ENCODE measurements at regions not wholly inside any gene's neighbourhood (a gene's known extent, or its start where the extent isn't known, plus 50 kb on each side); places are given as distances from the start of the nearest gene placed in this dataset.

DNA sequence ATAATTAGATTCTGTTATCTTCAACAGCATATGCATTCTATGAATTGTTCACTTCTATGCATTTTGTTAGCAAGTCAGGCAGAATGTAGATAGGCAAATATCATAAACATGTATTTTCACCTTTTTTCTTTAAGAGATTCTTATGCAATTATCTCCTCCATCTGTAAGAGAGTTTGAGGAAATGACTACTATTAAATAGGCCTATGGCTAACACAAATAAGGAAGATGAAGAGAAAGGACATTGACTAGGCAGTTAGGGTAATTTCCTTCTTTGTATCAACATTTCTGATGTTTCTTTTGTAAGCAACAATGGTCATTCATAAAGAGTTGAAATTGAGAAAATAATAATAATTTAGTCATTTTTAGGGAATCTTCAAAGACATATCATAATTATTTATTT is 145.2 kb upstream of the CDH12 start:
- no peak for DNase-seq (ENCODE audit: low read depth)

DNA sequence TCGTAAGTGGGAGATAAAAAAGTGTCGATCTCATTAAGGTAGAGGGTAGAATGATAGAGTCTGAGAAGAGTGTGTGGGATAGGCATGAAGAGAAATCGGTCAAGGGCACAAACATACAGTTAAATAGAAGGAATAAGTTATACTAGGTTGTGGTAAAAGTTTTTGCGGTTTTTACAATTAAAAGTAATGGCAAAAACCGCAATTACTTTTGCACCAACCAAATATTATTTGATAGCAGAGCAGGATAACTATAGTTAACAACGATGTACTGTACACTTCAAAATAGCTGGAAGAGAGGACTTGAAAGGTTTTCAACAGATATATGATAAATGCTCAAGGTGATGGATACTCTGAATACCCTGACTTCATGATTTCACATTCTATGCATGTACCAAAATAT is 135.8 kb upstream of the CDH12 start:
- no peak for DNase-seq (ENCODE audit: low read depth)

DNA sequence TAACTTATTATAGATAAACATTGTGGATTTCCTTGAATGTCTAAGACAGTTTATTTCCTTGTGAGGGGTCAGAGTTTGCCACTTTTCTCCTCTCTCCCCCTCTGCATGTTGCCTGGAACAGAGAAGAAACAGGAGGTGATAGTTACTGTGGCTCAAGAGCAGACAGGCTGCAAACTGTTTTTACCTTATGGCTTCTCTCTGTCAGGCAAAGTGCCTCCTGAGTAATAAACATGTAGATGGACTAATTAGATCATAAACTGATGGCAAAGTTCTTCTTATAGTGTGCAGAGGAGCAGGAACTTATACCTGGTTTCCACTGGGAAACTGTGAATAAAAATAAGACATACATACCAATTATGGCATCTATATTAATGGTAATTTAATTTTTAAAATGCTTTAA is 133.1 kb upstream of the CDH12 start:
- no peak for DNase-seq (ENCODE audit: low read depth)

DNA sequence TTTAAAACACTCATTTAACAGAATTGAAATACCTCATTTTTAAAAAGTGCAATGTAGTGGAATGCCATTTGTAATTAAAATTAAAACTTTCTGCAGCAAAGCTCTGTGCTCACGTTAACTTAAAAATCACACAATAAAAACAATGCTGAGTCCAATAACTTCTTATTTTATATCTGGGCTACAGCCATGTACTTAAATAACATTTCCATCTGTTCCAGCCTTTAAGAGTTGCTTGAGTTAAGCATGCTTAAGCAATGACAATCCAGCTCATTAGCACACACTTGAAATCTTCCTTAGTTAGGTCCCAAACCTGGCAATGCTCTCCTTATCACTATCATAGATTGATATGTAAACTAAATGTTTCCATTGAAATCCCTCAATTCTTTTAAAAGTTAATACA is 132.3 kb upstream of the CDH12 start:
- no peak for DNase-seq (ENCODE audit: low read depth)

DNA sequence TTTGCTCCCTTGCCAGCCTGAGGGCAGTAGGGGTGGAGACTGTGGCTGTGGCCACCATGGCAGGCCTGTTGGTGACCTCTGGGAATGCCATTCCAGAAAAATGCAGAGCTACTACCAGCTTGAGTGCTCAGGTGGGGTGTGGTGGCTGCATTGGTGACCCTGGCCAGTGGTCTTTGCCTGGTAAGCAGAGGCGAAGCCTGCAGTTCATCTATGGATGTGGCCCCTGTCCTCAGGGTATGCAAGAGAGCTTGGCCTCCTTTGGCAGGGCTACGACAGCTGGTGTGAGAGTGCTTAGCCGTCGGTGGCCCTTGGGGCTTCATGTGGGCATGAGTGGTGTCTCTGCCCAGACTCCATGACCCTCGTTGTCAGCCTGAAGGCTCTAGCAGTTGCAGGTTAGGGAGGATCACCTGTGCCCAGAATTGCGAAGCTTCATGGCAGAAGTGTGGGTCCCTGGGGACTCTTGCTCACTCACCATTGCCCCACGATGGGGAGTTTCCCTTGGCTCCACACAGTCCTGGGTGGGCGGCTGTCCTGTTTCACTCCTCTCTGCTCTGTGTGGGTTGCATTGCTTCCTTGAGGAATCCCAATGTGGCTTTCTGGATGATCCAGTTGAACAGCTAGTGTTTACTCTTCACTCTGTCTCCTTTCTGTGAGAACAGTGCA is 117.9 kb upstream of the CDH12 start:
- DNase-seq (ENCODE audit: low read depth), result no peak

DNA sequence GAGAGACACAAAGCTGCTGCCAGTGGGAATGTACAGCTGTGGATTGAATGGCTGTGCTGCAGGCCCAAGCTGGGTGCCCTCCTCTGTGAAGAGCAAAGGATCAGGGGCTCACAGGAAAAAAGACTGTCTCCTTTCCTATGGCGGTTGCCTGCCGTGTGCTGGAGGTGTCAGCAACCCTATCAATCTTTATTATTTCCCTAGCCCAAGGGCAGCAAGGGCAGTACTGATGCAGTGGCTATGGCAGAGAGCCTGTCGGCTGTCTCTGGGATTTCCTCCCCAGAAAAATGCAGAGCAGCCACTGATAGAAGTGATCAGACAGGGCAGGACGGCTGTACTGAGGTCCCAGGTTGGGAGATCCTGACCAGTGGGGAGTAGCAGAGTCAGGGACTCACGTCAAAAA is 117.3 kb upstream of the CDH12 start:
- no peak for DNase-seq (ENCODE audit: low read depth)

DNA sequence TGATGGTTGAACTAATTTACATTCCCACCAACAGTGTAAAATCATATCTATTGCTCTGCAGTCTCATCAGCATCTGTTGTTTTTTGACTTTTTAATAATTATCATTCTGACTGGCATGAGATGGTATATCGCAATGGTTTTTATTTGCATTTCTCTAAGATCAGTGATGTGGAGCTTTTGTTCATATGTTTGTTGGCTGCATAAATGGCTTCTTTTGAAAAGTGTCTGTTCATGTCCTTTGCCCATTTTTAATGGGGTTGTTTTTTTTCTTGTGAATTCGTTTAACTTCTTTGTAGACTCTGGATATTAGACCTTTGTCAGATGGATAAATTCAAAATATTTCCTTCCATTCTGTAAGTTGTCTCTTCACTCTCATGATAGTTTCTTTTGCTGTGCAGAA is 115.2 kb upstream of the CDH12 start:
- no peak for DNase-seq (ENCODE audit: low read depth)

DNA sequence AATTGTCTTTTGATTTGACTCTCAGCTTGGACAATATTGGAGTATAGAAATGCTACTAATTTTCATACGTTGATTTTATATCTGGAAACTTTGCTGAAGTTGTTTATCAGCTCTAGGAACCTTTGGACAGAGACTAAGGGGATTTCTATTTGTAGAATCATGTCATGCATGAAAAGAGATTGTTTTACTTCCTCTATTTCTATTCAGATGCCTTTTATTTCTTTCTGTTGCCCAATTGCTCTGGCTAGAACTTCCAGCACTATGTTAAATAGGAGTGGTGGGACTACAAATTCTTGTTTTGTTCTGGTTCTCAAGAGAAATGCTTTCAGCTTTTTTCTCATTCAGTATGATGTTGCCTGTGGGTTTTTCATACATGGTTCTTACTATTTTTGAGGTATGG is 112.8 kb upstream of the CDH12 start:
- no peak for DNase-seq (ENCODE audit: low read depth)

DNA sequence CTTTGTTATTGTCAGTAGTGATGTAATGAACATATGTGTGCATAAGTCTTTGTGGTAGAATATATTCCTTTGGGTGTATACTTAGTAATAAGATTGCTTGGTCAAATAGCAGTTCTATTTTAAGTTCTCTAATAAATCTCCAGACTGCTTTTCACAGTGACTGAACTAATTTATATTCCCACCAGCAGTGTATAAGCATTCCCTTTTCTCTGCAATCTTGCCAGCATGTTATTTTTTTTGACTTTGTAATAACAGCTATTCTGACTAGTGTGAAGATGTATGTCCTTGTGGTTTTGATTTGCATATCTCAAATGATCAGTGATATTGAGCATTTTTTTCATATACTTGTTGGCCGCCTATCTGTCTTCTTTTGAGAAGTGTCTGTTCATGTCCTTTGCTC is 111.5 kb upstream of the CDH12 start:
- DNase-seq (ENCODE audit: low read depth), result no peak

DNA sequence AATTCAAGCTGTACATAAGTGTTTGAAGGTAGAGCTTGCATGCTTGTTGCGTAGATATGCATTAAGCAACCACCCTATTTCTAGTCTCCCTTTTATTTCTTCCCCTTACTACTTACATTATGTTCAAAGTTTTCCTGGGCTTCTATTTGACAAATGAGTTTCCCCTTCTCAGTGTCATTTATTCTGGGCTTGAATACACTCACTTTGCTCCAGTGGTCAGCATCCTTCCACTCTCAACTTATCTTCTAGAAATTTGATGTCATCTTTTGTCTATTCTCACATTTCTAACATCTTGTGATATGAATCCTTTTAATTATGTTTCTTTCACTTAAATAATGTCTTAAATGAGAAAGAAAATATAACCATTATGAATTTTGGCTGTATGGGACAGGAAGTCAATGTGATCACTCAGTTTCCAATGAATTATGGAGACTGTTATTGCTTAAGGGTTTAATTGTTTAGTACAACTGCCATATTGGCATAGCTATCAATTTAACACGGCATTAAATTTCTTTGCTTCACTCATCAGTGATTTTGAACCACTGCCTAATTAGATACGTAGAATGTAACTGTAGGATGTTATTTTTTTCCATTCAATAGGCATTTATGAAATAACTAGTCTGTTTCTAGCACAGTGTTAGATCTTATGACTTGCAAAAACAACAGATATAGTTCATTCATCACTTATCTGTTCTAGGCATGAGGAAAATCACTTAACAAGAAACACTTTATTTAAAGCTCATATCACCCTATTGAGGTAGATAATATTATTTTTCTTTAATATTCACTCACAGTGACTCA is 105.5 kb upstream of the CDH12 start:
- DNase-seq (ENCODE audit: low read depth), result no peak

DNA sequence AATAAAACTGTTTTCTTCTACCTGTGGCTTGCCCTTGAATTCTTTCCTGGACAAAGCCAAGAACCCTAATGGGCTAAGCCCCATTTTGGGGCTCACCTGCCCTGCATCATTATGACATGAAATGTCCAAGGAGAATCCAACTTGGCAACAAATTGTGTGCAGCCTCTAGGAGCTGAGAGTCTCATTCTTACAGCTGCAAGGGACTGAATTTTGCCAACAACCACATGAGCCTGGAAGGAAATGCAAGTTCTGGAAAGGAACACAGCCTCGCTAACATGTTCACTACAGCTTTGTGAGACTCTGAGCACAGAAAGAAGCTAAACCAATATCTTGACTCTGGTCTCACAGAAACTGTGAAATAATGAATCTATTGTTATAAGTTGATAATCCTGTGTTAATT is 94.8 kb upstream of the CDH12 start:
- DNase-seq (ENCODE audit: low read depth), result no peak

DNA sequence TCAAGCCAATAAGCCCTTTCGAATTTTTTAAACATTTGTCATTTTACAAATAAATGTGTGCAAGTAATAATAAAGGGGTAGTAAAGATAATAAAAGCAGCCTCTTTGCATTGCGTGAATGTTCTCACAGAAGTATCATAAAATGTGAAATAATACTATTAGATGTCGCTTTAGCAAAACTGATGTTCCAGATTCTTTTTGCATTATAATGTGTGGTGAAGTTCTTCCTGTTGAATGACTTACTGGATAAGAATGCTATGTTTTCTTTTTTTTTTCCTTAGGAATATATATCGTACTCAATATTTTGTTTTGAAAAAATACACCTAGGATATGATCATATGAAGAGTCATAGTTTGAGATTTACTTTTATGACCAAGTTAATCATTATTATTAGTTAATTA is 85.2 kb upstream of the CDH12 start:
- DNase-seq (ENCODE audit: low read depth), result no peak

DNA sequence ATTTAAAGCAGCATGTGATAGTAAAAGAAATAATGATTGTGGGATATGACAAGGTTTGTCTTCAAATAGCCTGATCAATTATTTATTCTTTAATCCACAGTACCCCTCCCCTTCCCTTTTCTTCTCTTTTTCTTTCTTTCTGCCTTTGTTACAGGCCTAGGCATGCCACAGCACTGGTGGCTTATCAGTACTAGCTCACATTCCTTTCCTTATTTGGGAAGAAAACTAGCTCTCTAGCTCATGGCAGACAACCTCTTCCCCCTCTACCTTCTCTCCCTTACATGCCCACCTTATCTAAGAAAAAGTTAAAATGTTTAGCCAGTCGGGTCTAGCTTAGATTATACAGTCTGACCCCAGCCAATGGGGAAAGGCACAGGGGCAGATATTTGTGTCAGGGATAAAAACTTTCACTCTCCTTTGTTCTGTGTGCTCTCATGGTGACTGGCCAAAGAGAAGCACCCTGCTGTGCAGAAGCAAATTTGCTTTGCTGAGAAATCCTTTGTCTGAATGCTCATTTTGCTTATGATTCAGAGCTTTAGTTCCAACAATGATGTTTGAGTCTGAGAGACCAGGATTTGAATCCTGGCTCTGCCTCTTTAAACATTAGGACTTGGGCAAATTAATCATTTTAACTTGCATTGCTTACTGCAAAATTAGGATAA is 75.8 kb upstream of the CDH12 start:
- DNase-seq (ENCODE audit: low read depth), result no peak

DNA sequence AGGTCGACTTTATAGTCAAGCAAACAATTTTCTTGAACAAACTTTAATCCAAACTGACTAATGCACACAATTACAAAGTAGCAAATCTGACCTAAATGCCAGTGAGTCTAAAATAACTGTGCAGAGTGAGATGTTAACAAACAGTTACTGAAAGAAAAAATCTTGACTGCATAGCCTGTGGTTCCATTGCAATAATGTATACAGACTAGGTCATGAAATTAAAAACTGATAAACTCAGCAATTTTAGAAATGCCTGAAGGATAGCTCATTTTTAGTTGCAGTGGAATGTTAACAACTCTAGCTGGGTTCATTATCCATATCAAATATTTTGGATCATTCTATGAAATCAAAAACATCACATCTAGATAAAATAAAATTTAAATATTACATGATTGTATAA is 73.4 kb upstream of the CDH12 start:
- no peak for DNase-seq (ENCODE audit: low read depth)

DNA sequence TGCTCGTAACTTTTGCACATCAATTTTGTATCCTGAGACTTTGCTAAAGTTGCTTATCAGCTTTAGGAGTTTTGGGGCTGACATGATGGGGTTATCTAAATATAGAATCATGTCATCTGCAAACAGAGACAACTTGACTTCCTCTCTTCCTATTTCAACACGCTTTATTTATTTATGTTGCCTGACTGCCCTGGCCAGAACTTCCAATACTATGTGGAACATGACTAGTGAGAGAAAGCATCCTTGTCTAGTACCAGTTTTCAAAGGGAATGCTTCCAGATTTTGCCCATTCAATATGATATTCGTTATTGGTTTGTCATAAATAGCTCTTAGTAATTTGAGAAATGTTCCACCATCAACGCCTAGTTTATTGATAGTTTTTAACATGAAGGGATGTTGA is 65.4 kb upstream of the CDH12 start:
- DNase-seq (ENCODE audit: low read depth), result no peak

DNA sequence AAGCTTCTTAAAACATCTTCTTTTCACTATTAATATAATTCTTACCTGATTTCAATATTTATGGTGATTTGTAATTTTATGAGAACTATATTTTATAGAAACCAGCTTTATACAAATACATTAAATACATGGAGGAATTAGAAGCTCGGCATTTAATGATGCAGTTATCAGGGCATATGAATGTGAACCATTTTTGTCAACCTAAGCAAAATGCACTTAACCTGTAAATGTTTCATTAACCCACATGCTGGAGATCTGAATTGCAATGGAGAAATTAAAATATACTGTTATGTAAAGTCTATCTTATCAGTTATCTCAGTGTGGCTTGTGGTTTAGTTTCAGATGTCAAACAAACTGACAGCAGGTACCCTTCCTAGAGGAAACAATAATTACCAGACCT is 63.2 kb upstream of the CDH12 start:
- DNase-seq (ENCODE audit: low read depth), result no peak

DNA sequence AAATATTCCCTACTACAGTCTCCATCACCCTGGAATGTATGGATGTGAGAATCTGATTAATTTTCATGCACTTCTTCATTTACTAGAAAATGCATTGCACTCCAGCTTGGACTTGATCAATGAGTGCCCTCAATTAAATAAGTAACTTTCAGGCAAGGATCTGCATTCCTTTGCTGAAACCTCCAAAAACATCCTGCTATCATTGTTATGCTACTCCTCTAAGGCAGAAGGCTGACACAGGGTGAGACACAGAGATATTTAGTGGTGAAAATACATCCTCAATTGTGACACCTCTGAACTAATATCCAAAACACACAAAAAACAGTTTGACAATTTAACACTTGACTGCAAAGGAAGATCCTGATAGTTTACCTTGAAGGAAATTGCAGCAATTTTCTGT is 57.9 kb upstream of the CDH12 start:
- DNase-seq (ENCODE audit: low read depth), result no peak

DNA sequence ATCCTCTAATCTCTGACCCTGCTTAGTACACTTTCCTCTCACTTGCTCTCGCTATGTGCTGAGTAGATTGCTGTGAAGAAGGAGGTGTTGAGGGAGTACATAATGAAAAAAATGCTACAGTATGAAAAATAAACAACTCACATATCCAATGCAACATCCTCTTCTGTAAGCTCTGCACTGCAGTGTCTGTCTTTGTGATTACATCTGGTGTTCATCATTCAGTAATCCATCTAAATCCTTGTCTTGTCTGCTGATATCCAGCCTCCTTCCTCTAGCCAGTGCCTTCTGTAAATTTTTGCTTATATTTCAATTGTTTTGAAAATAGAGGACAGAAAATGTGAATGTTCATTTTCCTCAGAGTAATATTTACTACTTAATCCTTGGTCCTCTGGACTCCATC is 57.4 kb upstream of the CDH12 start:
- no peak for DNase-seq (ENCODE audit: low read depth)

DNA sequence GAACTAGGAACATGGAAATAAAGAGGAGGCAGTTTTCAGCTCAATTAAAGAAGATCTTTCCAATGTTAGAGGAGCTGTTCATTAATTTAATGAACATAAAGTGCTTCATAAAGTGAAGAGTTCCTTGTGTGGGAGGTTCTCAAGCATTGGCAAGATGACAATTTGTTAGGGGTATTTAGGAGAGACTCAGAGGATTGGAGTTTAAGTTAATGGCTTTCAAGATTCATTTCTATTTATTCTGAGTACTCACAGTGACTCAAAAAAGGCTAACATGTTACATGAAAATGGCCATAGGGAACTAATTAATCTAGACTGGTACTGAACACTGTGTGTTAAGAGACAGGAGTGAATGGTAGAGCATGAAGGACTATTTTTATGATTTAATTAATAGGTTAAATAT is 55.4 kb upstream of the CDH12 start:
- DNase-seq (ENCODE audit: low read depth), result no peak

DNA sequence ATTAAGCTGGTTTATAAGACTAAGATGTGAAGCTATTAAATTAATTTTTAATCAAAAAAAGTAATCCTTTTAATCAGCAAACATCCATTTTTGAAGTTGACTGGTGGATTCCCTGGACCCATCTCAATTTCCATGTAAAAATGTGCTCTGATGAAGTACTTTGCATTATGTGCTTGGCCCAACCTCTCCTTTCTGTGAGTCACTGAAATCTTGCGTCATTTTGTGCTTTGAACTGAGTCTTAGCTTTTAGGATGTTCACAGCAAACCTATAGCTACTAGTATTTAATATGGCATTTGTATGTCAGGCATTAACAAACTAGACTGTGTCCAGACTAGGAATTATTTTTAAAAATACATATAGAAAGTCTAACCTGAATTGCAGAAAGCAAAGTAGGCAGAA is 55.0 kb upstream of the CDH12 start:
- no peak for DNase-seq (ENCODE audit: low read depth)

All from Daoy (cell line).